Cerebellar nuclear complex (tissue), 1 donor: ENCODE measurements at regions not wholly inside any gene's neighbourhood (a gene's known extent, or its start where the extent isn't known, plus 50 kb on each side); places are given as distances from the start of the nearest gene placed in this dataset.

Source experiments
- DNase-seq, 2 experiments: peaks; one replicate each; lab custom pipeline; 2025; lab: John Stamatoyannopoulos, UW

DNA sequence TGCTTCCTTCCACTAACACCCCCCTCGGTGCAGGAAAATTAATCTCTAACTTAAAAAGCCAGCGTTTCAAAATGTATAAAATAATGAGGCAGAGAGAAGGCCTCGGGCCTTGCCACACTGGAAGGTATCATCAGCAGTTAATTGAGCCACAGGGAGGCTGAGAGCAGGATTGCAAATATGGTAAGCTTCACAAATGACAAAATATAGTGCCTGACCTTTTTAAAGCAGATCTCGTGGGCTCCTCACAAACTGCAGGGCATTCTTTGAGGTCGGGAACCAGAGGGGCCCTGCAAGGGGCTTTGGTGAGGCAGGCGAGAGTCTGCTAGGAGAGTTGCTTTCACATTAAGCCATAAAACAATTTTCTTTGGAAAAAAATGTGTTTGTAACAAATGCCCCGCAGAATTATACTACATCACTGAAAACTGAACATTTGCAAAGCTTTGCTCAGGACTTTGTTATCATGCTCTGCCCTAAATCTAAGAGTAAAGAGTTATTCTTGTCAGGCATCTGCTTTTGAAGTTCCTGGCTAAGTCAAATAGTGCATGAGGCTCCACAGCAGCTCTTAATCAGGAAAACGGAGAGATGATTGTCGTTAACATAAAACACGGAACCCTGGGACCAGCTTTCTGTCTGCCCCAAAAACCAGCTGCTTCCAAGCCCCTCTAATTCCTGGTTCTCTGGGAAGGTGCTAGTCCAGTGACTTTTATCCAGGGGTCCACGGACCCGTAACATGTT is 61.4 kb upstream of the SYT13 start:
- DNase-seq, result no peak

DNA sequence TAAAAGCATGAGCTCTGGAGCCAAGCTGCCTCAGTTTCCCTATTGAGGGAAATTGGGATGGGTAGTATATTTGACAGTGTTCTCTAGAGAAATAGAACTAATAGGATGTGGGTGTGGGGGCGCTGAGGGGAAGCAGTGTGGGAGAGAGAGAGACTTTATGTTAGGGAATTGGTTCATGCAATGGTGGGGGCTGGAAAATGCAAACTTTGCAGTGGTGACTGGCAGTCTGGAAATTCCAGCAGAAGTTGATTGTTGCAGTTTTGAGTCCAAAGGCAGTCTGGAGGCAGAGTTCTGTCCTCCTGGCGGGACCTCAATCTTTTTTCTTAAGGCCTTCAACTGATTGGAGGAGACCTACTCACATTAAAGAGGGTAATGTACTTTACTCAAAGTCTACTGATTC is 59.4 kb upstream of the SYT13 start:
- DNase-seq, result no peak

DNA sequence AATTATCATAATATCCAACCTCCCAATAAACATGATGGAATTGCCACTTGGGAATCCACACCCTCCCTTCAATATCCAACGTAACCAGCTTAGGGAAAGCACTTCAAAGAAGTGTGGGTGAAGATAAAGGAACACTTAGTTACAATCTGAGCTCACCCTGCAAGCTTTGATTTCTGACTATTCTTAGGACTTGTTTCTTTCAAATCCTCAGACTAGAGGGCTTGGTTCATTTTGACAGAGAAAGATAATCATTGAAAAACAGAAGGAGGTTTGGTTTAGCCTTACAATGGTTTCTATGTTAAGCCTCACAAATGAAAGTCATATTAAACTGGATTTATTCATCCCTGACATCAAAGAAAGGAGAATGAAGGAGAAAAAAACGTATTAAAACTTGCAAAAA is 57.9 kb upstream of the SYT13 start:
- no peak for DNase-seq

DNA sequence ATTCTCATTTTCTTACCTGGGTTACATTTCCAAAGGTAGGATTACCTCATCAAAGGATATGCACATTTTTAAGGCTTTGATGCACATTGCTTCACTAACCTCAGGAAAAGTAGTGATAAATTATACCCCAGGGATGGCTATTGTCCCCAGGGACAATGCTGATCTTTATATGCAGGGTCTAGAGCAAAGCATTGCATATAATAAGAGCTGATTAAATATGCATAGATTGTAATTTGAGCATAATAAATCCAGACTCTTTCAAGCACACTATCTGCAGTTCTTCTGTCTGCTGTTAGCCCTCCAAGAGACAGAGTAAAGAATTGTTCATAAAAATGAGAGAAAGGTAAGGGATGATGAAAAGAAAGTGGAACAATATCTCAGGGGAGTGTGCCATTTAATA is 57.3 kb upstream of the SYT13 start:
- no peak for DNase-seq

DNA sequence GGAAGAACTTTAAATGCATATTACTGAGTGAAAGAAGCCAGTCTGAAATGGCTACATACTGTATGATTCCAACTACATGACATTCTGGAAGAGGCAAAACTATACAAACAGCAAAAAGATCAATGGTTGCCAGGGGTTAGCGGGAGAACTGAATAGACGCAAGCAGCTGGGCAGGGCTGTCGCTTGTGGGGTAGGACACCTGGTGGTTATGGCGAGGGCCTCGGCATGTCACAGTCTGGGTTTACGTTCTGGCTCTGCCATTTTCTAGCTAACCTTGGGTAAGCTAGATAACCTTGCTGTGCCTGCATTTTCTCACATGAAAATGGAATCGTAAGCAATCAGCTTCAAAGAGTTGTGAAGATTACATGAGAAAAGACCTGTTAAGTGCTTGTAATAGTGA is 55.2 kb upstream of the SYT13 start:
- DNase-seq, result no peak

DNA sequence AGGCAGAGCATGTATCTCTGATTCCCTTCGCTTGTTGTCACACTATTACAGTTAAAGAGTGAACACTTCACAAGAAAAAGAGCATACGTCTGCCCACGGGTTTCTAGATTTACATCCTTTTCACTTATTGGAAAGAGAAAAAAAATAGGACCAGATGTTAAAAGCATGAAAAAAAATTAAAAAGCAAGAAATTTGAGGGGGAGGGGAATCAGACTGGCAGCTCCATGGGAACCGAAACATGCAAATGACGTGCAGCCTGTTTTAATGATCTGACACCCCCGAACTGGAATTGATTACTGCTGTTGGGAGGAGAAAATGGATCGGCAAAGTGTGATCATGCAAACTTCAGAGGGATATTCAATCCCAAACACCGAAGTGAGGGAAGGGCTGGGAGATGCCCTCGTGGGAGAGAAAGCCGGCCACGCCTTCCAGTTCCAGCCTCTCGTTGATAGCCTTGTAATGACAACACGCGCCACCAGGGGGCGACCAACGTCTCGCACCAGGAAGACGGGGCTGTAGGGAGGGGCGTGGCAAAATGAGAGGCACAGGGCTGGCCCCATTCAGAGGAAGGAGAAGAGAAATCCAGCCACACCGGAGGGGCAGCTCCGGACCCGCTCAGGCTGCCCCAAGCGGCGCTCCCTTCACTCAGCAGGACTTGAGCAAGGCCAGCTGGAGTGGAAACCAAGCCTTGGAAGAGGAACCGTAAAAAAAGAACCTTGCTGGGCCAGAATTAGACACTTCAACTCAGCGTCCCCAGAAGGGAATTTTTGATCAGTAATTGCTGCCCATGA is 53.8 kb upstream of the SYT13 start:
- DNase-seq, result peak; percentile 24 to 43

DNA sequence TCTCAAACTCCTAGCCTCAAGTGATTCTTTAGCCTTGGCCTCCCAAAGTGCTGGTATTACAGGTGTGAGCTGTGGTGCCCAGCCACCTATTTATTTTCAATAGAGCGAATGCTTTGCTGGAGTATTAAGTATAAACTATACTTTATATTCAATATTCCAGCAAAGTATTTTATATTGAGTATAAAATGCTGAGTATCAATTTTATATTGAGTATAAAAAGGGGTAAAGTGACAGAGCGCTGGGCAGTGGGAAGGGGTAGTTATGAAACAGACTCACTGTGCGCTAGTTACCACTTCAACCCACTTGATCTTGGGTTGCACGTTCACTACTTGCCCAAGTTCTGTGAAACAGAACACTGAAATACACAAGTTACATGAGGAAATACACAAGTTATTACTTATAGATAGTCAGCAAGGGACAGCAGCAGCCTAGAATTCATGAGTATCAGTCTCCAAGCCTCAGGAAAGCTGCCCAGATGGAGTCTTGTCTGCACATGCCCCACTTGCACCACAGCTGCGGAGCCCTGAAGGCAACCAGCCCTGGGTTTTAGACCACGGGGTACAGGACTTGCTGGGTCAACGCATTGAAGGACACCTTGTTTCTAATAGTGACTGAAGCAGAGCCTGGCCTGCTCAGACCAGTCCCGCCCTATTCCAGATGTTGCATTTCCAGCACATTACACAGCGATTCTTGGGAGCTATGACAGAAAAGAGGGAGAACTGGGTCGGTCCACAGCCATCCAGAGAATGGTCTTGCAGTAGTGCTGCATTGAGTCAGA is 51.6 kb upstream of the SYT13 start:
- no peak for DNase-seq

DNA sequence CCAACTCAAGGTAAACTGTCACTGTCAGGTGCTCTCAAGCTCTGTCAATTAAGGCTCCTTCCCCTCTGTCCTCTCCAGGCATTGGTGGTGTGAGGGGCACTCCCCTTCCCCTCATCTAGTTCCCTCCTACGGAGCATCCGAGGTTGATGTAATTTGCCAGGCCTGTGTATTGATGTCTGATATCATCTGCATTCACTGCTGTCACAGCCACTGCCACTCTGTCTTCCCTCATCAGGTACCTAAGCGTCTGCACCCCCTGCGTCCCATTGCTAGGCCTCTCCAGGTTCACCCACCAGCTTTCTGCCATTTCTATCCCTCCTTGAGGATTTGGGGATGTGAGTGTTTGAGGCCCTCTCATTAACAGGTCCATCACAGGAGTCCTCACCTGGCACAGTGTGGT is 50.0 kb upstream of the SYT13 start:
- no peak for DNase-seq
